ENCODE measurements at regions not wholly inside any gene's neighbourhood (a gene's known extent, or its start where the extent isn't known, plus 50 kb on each side); places are given as distances from the start of the nearest gene placed in this dataset.

DNA sequence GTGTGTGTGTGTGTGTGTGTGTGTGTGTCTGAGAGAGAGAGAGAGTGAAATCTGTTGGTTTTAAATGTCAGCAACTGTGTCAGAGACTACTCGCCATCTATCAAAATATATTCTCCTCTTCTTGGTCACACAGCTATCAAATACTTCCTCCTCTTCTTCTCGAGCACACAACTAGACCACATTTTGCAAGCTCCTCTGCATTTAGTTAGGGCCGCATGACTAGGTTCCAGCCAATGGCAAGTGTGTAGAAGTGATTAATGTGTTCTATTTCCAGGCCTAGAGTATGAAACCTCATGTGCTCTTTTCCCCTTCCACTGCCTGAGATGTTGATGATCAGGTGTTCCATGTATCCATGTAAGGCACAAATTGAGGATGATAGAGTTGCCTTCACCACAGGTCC, 278.5 kb upstream of the MARCKS start:
- TF ChIP-seq EZH2 (IDR thresholded peaks at IDR 0.05), result no peak
- no peak for TF ChIP-seq POLR2AphosphoS5 (IDR thresholded peaks at IDR 0.05; ENCODE audit: borderline replicate concordance, low read depth, low read length)

All from SK-N-MC (cell line).